B cell (primary cell): ENCODE measurements at regions not wholly inside any gene's neighbourhood (a gene's known extent, or its start where the extent isn't known, plus 50 kb on each side); places are given as distances from the start of the nearest gene placed in this dataset.
A peak's percentile ranks its signal among the peaks of the same experiment; 100 is the strongest.

Experiments
- ATAC-seq: fragments of 200-7000 bp; cut with Tn5 transposase; one replicate; pipeline ENCODE4 v1.10.0; 2021; ENCODE audit warnings: low read depth, mild to moderate bottlenecking, moderate number of reproducible peaks, moderate library complexity
- CTCF ChIA-PET: fragments of 350-600 bp; sonication (Branson Sonifier 250); formaldehyde crosslinking; loops from one replicate; lab custom pipeline; 2021; ENCODE audit warnings: antibody characterized with exemption, inconsistent platforms; lab: Charles Lee
- POLR2A ChIA-PET: fragments of 350-600 bp; sonication (Branson Sonifier 250); formaldehyde crosslinking; loops from one replicate; lab custom pipeline; 2021; ENCODE audit warnings: antibody characterized with exemption; lab: Charles Lee
- DNase-seq: peaks from one replicate; pipeline ENCODE4 v3.0.0; 2013
- H2AFZ ChIP-seq: 2 replicates; pipeline ENCODE4 v1.6.1; 2012; ENCODE audit warnings: mild to moderate bottlenecking, low read depth, low read length; ENCODE audit not compliant: insufficient read depth, poor library complexity, severe bottlenecking
- H3K27ac ChIP-seq, 2 donors: 1 replicate in 1 of 2; 2 replicates in 1 of 2; pipeline ENCODE4 v1.5.1; 2012 to 2013; ENCODE audit warnings: low read length in 2 of 2, mild to moderate bottlenecking in 2 of 2, moderate library complexity in 1 of 2
- H3K27me3 ChIP-seq, 4 experiments: fragments of 200-600 bp in 1 of 4; sonication (generic) in 1 of 4; replicated peaks in 1 of 4; 1 replicate in 2 of 4; 2 replicates in 2 of 4; pipeline versions ENCODE4 v1.6.1 to v1.7.0; 2013 to 2016; ENCODE audit warnings: low read length in 3 of 4, mild to moderate bottlenecking in 2 of 4, mixed read lengths in 1 of 4, moderate library complexity in 1 of 4; ENCODE audit not compliant: insufficient read depth in 4 of 4, control insufficient read depth in 3 of 4; ENCODE audit errors: control extremely low read depth in 1 of 4
- H3K36me3 ChIP-seq, 2 experiments: replicated peaks in 1 of 2; 1 replicate in 1 of 2; 2 replicates in 1 of 2; pipeline versions ENCODE4 v1.6.1 to v1.7.1; 2013; ENCODE audit warnings: low read length in 1 of 2; ENCODE audit not compliant: insufficient read depth in 2 of 2, control insufficient read depth in 1 of 2; ENCODE audit errors: control extremely low read depth in 1 of 2, extremely low read depth in 1 of 2
- H3K4me1 ChIP-seq, 2 donors: fragments of 200-600 bp in 1 of 2; sonication (generic) in 1 of 2; 1 replicate in 1 of 2; 2 replicates in 1 of 2; pipeline versions ENCODE4 v1.5.1 to v1.6.1; 2013 to 2017; ENCODE audit warnings: low read length in 2 of 2; ENCODE audit not compliant: control insufficient read depth in 2 of 2, insufficient read depth in 2 of 2
- H3K4me2 ChIP-seq: replicated peaks from 2 replicates; pipeline ENCODE3; 2012; ENCODE audit warnings: mild to moderate bottlenecking, low read depth, low read length; ENCODE audit not compliant: poor library complexity, severe bottlenecking
- H3K4me3 ChIP-seq, 5 experiments: fragments of 200-600 bp in 1 of 5; sonication (generic) in 1 of 5; 1 replicate in 3 of 5; 2 replicates in 2 of 5; pipeline versions ENCODE4 v1.5.1 to v1.7.0; 2011 to 2016; ENCODE audit warnings: low read length in 4 of 5, mild to moderate bottlenecking in 4 of 5, low read depth in 2 of 5, control low read depth in 1 of 5, moderate library complexity in 1 of 5; ENCODE audit not compliant: insufficient read depth in 1 of 5; ENCODE audit errors: control extremely low read depth in 1 of 5, extremely low read depth in 1 of 5
- H3K79me2 ChIP-seq: fragments of 200-600 bp; sonication (generic); one replicate; pipeline ENCODE4 v1.6.0; 2016; ENCODE audit warnings: low read length; ENCODE audit not compliant: control insufficient read depth, insufficient read depth
- H3K9ac ChIP-seq: fragments of 200-600 bp; sonication (generic); 2 replicates; pipeline ENCODE4 v1.6.1; 2017; ENCODE audit warnings: mild to moderate bottlenecking, low read length, moderate library complexity
- H3K9me3 ChIP-seq, 3 donors: one replicate each; pipeline versions ENCODE4 v1.6.1 to v1.7.1; 2013; ENCODE audit warnings: low read length in 2 of 3; ENCODE audit not compliant: control insufficient read depth in 2 of 3, insufficient read depth in 1 of 3; ENCODE audit errors: control extremely low read depth in 1 of 3
- H4K20me1 ChIP-seq: 2 replicates; pipeline ENCODE4 v1.6.0; 2012; ENCODE audit warnings: mild to moderate bottlenecking, low read length; ENCODE audit not compliant: insufficient read depth, control insufficient read depth, poor library complexity, severe bottlenecking
- H3K27ac Mint-ChIP-seq: one replicate; pipeline ENCODE4 v1.8.0; 2021; ENCODE audit warnings: mixed read lengths
- H3K27me3 Mint-ChIP-seq: one replicate; pipeline ENCODE4 v1.8.0; 2021; ENCODE audit warnings: mixed read lengths
- H3K4me1 Mint-ChIP-seq: one replicate; pipeline ENCODE4 v1.8.0; 2021; ENCODE audit warnings: mixed read lengths
- H3K4me3 Mint-ChIP-seq: one replicate; pipeline ENCODE4 v1.8.0; 2021; ENCODE audit warnings: mixed read lengths
- H3K9me3 Mint-ChIP-seq: one replicate; pipeline ENCODE4 v1.8.0; 2022; ENCODE audit warnings: mixed read lengths; ENCODE audit not compliant: insufficient read depth
- CTCF ChIP-seq: fragments of 200-600 bp; IDR thresholded peaks from one replicate; pipeline ENCODE4 v1.8.0; 2022; ENCODE audit warnings: antibody characterized with exemption, mild to moderate bottlenecking
- EZH2 ChIP-seq: IDR thresholded peaks from 2 replicates; pipeline ENCODE4 v1.6.1; 2012; ENCODE audit warnings: borderline replicate concordance, low read depth, mild to moderate bottlenecking, moderate library complexity, low read length; ENCODE audit not compliant: insufficient read depth, poor library complexity, severe bottlenecking
- WGBS: methylation state at CpG from one replicate; pipeline ENCODE4 v1.1.5; 2013; ENCODE audit warnings: missing lambda C conversion rate; ENCODE audit not compliant: insufficient coverage; 5-methylcytosine and 5-hydroxymethylcytosine counted together
- intact Hi-C: fragments of 100-400 bp; cut with micrococcal nuclease; formaldehyde crosslinking; loops from one replicate; pipeline ENCODE4 v1.10.0; 2022

GRCh38 chr6:169868458-169868857, 117.0 kb downstream of the ERMARD start:
- peaks cover 0 to 3% (median 0%) of the 10 kb centered on the region in 3 donors for H3K9me3 ChIP-seq
- H3K4me2 ChIP-seq = no peak overlapping the region
- H3K27ac Mint-ChIP-seq = no peak overlapping the region
- peaks cover 0 to 15% of the 10 kb centered on the region in 2 donors for H3K4me1 ChIP-seq
- no peak overlapping the region for H3K9ac ChIP-seq
- H3K4me3 Mint-ChIP-seq = no peak overlapping the region
- ChIA-PET POLR2A (no interaction called here), CTCF (no interaction called here)
- no peak overlapping the region for H3K4me3 ChIP-seq
- peak; percentile 71 for DNase-seq
- peak overlapping the region in 1 of 2 donors; percentile 43 for H3K27ac ChIP-seq
- TF ChIP-seq CTCF (no peak), EZH2 (no peak)
- no peaks in the 10 kb centered on the region for H3K4me1 Mint-ChIP-seq
- intact Hi-C loops = no loop called here
- H2AFZ ChIP-seq = no peak overlapping the region
- no peaks in the 10 kb centered on the region for H3K27me3 Mint-ChIP-seq
- no peaks in the 10 kb centered on the region for H3K79me2 ChIP-seq
- H3K27me3 ChIP-seq = no peaks in the 10 kb centered on the region
- WGBS = 7% methylated on average over 17 of the region's 19 CpGs
- H3K9me3 Mint-ChIP-seq = no peaks in the 10 kb centered on the region
- no peaks in the 10 kb centered on the region for H3K36me3 ChIP-seq
- no peaks in the 10 kb centered on the region for H4K20me1 ChIP-seq
- peak; percentile 41 for ATAC-seq

- H3K4me3 Mint-ChIP-seq = no peak overlapping the region
- H3K79me2 ChIP-seq = no peaks in the 10 kb centered on the region
- ATAC-seq (no peak), DNase-seq (no peak)
- no peak overlapping the region for H3K4me2 ChIP-seq
- H4K20me1 ChIP-seq = no peaks in the 10 kb centered on the region
- no peaks in the 10 kb centered on the region for H3K27me3 Mint-ChIP-seq
- H2AFZ ChIP-seq = no peak overlapping the region
- ChIA-PET POLR2A (no interaction called here), CTCF (no interaction called here)
- H3K9me3 Mint-ChIP-seq = no peaks in the 10 kb centered on the region
- 88% methylated on average over 12 of the region's 12 CpGs for WGBS
- intact Hi-C loops = no loop called here
- no peak overlapping the region for H3K27ac Mint-ChIP-seq
- H3K27me3 ChIP-seq = no peaks in the 10 kb centered on the region
- peaks cover 0 to 3% (median 0%) of the 10 kb centered on the region in 3 donors for H3K9me3 ChIP-seq
- H3K36me3 ChIP-seq = no peaks in the 10 kb centered on the region
- TF ChIP-seq EZH2 (no peak), CTCF (no peak)
- H3K4me1 Mint-ChIP-seq = no peaks in the 10 kb centered on the region
- H3K4me1 ChIP-seq = peaks cover 0 to 15% of the 10 kb centered on the region in 2 donors
- no peak overlapping the region for H3K9ac ChIP-seq
- H3K4me3 ChIP-seq = no peak overlapping the region
- H3K27ac ChIP-seq = peak overlapping the region in 1 of 2 donors; percentile 43
Measured at GRCh38 chr6:169867751-169868191, 116.3 kb downstream of the ERMARD start.
